Adrenal gland (tissue), 5 donors: ENCODE measurements at regions not wholly inside any gene's neighbourhood (a gene's known extent, or its start where the extent isn't known, plus 50 kb on each side); places are given as distances from the start of the nearest gene placed in this dataset.

Experiments
- POLR2A ChIP-seq, 2 donors: fragments of 450-650 bp; IDR thresholded peaks; one replicate each; pipeline ENCODE4 v1.6.1; 2017; ENCODE audit warnings: antibody characterized with exemption in 2 of 2, mild to moderate bottlenecking in 2 of 2, moderate library complexity in 1 of 2
- TF ChIP-seq, protein P1 (sequence below), 6 experiments: fragments of 450-650 bp in 4 of 6; fragments of 200-600 bp in 2 of 6; sonication (generic) in 1 of 6; IDR thresholded peaks; 1 replicate in 5 of 6; 2 replicates in 1 of 6; pipeline versions ENCODE4 v1.5.1 to v1.8.0; 2016 to 2021; ENCODE audit warnings: antibody characterized with exemption in 6 of 6, mild to moderate bottlenecking in 2 of 6, moderate library complexity in 1 of 6
- donor health status: DM: no; HTN: no; CAD: no.

GRCh38 chr18:51821610-51822009, 518.4 kb upstream of the DCC start:
- TF ChIP-seq POLR2A (IDR thresholded peaks at IDR 0.05): no peak
- TF ChIP-seq, protein P1, sequence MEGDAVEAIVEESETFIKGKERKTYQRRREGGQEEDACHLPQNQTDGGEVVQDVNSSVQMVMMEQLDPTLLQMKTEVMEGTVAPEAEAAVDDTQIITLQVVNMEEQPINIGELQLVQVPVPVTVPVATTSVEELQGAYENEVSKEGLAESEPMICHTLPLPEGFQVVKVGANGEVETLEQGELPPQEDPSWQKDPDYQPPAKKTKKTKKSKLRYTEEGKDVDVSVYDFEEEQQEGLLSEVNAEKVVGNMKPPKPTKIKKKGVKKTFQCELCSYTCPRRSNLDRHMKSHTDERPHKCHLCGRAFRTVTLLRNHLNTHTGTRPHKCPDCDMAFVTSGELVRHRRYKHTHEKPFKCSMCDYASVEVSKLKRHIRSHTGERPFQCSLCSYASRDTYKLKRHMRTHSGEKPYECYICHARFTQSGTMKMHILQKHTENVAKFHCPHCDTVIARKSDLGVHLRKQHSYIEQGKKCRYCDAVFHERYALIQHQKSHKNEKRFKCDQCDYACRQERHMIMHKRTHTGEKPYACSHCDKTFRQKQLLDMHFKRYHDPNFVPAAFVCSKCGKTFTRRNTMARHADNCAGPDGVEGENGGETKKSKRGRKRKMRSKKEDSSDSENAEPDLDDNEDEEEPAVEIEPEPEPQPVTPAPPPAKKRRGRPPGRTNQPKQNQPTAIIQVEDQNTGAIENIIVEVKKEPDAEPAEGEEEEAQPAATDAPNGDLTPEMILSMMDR (IDR thresholded peaks at IDR 0.05): no peak
